ACHN (cell line): ENCODE measurements at regions not wholly inside any gene's neighbourhood (a gene's known extent, or its start where the extent isn't known, plus 50 kb on each side); places are given as distances from the start of the nearest gene placed in this dataset.

ENCODE experiments used
- DNase-seq: peaks from one replicate; pipeline ENCODE4 v3.0.0-alpha.2; 2015
- in situ Hi-C: cut with HindIII; loops from 2 replicates; pipeline ENCODE4 v1.10.0; 2017; ENCODE audit warnings: low sequenced_read_pairs, low pct_ligation_motif_present, low pct_unique_long_range_greater_than_20kb

GRCh38 chr1:43067977-43068751 lies 103.9 kb downstream of the EBNA1BP2 start:
- DNase-seq = no peak
- in situ Hi-C loops = loop anchor here (25.0 kb wide), 1 partner anchor 156 kb away; no protein-coding TSS in a partner anchor

- in situ Hi-C loops = loop anchor here (25.0 kb wide), 1 partner anchor 155 kb away; no protein-coding TSS in a partner anchor
- no peak for DNase-seq
These were observed 104.8 kb downstream of the EBNA1BP2 start for GRCh38 chr1:43067233-43067745.

GRCh38 chr1:43066578-43066977 lies 105.5 kb downstream of the EBNA1BP2 start:
- in situ Hi-C loops = loop anchor here (25.0 kb wide), 1 partner anchor 154 kb away; no protein-coding TSS in a partner anchor
- DNase-seq = no peak

DNA sequence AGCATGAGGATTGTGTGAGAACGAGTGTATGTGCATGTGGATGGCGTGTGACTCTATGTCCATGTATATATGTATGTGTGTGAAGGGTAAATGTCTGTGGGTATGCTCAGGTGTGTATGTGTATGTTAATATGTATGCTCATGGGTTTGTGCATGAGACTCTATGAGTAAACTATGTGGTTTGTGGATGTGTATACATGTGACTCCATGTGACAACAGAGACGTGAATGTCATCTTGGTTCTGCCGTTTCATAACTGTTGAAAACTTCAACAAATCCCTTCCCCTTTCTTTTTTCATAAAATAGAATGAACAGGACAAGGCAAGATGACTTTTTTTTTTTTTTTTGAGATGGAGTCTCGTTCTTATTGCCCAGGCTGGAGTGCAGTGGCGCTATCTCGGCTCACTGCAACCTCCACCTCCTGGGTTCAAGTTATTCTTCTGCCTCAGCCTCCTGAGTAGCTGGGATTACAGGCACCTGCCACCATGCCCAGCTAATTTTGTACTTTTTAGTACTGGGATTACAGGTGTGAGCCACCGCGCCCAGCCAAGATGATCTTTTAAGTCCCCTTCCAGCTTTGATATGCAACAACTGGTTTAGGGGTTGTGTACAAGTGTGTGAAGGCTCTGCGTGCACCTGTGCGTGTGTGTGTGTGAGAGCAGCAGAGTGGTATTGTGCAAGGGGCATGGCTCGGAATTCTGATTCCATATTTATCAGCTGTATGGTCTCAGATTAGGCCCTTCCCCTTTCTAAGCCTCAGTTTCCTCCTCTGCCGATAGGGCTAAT lies 106.3 kb downstream of the EBNA1BP2 start:
- no peak for DNase-seq
- in situ Hi-C loops = loop anchor here (25.0 kb wide), 1 partner anchor 154 kb away; no protein-coding TSS in a partner anchor

DNA sequence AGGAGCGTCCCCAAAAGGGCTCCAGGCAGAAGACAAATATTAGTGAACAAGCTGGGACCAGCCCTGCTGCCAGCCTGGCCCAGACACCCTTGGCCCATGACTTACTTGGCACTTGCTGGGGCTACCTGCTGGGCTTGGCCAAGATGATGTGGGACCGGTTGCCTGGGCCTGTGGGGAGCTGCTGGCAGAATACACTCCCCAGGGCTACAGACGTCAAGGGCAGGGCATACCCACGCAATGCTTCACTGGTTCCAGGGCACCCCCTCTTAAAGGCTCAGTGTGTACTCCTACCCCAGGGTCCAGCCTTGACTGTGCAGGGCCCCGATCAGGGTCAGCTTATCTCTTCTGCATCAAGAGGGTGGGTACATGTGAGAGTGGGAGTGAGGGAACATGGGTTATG lies 106.5 kb upstream of the SLC2A1 start:
- in situ Hi-C loops = loop anchor here (25.0 kb wide), 1 partner anchor 153 kb away; no protein-coding TSS in a partner anchor
- DNase-seq = no peak

GRCh38 chr1:43063394-43064219 lies 104.9 kb upstream of the SLC2A1 start:
- no peak for DNase-seq
- in situ Hi-C loops = loop anchor here (25.0 kb wide), 1 partner anchor 151 kb away; no protein-coding TSS in a partner anchor

DNA sequence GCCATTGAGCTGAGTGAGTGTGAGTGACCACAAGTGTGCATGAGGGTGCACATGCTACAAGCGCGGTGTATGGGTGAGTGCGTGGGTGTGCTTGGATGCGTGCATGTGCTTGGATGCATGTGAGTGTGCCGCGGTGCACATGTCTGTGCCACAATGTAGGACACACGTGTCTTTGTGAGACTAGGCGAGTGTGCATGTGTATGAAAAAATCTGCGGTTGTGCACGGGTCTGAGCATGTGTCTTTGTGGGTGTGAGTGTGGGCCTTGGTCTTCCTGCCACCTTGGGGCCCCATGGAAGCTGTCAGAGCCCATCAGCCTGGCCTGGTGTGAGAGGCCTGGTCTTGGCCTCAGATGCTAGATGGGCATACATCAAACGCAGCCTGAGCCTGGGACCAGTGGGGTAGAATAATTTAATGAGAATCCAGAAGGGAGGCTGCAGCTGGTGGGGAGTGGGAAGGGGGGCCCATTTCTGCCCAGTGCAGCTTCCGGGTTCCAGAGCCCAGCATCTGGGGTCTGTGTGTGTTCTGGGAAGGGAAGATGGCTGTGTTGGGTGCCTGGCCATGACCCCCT lies 103.9 kb upstream of the SLC2A1 start:
- DNase-seq = no peak
- in situ Hi-C loops = loop anchor here (25.0 kb wide), 1 partner anchor 150 kb away; no protein-coding TSS in a partner anchor

- in situ Hi-C loops = loop anchor here (25.0 kb wide), 1 partner anchor 149 kb away; no protein-coding TSS in a partner anchor
- no peak for DNase-seq
These were observed 103.1 kb upstream of the SLC2A1 start for GRCh38 chr1:43061757-43062156.

DNA sequence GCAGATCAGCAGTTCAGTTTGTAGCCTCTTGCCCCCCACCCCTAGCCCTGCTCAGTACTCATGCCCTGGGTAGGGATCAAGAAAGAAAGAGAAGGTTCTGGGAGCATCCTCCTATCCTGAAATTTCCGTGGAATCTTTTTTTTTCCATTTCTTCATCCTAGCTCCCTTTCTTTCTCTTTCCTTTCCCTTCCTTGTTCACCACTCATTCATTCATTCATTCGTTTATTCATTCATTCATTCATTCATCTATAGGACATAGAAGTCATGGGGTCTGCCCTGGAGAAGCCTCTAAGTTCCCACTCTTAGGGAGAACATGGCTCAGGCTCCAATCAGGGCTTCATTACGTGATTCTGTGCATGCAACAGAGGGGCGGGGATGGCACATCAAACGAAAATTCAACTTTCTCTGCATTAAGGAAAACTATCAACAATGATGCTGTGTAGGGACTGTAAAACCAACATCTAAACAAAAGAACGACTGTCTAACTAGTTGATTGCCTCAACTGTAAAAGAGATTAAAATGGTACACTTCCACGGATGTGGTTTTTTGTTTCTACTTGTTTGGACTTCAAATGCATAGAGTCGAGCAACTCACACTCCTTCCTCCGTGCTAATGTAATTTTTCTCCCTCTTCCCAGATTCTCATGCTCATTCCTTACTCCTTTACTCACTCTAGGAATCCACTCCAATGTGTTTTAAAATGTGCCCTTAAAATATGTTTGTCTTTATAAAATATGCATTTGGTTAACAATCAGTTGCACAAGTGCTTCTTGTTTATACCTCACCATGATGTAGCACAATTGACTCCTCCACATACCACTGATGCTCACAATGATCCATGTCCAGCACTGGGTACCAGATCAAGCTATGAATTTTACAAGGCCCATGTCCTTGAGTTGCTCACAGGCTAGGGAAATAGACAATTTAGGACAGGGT lies 101.2 kb upstream of the SLC2A1 start:
- DNase-seq = no peak
- in situ Hi-C loops = loop anchor here (25.0 kb wide), 1 partner anchor 148 kb away; no protein-coding TSS in a partner anchor

- DNase-seq = no peak
- in situ Hi-C loops = loop anchor here (25.0 kb wide), 1 partner anchor 146 kb away; no protein-coding TSS in a partner anchor
These were observed 100.1 kb upstream of the SLC2A1 start for GRCh38 chr1:43058545-43059360.

- in situ Hi-C loops = loop anchor here (25.0 kb wide), 1 partner anchor 146 kb away; no protein-coding TSS in a partner anchor
These were observed 99.4 kb upstream of the SLC2A1 start for GRCh38 chr1:43058056-43058455.

GRCh38 chr1:43057567-43057966 lies 98.9 kb upstream of the SLC2A1 start:
- no peak for DNase-seq
- in situ Hi-C loops = loop anchor here (25.0 kb wide), 1 partner anchor 145 kb away; no protein-coding TSS in a partner anchor

More at GRCh38 chr1:43058056-43058455, 99.4 kb upstream of the SLC2A1 start:
- DNase-seq = no peak

DNA sequence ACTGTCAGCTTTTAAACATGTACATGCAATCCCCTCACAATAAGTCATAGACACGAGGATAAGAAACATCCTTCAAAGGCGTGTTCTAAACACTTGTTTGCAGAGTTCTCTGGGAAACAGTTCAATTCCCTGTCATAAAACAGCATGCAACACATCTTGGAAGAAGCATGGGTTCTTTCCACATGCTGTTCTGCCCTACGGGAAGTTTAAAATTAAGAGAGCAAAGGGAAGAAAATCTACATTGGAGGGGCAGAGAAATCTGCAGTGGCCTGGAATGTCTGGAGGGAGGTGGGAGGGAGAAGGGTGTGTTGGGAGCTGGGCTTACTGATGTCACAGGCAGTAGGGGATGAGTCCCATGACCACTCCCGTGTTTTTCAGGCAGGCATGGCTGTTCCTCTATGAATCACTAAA lies 98.3 kb upstream of the SLC2A1 start:
- DNase-seq = no peak
- in situ Hi-C loops = loop anchor here (25.0 kb wide), 1 partner anchor 145 kb away; no protein-coding TSS in a partner anchor

- in situ Hi-C loops = loop anchor here (25.0 kb wide), 1 partner anchor 144 kb away; no protein-coding TSS in a partner anchor
- no peak for DNase-seq
These were observed 97.8 kb upstream of the SLC2A1 start for GRCh38 chr1:43056460-43056859.

DNA sequence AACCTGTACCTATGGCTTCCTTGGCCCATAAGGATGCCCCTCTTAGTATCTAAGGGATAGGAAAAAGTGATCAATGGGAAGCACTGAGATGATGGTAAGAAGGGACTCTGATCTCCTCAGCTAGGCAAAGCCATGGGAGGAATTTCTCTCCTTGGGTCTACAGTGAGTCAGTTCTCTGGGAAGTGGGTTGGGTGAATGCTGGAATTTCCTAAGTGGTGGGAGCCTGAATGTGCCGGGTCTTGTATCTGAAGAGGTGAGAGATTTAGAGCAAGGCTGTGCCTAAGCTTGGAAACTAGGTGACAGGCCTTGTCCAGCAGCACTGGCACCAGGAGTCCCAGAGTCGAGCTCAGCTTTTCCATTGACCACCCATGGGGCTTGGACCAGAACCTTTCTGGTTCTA lies 96.3 kb upstream of the SLC2A1 start:
- in situ Hi-C loops = loop anchor here (25.0 kb wide), 1 partner anchor 143 kb away; no protein-coding TSS in a partner anchor

More for the DNA sequence above, 96.3 kb upstream of the SLC2A1 start:
- no peak for DNase-seq
